H9 (cell line): ENCODE measurements at regions not wholly inside any gene's neighbourhood (a gene's known extent, or its start where the extent isn't known, plus 50 kb on each side); places are given as distances from the start of the nearest gene placed in this dataset.

Source experiments
- DNase-seq: peaks from one replicate; pipeline ENCODE4 v3.0.0-alpha.2; 2017
- H2AFZ ChIP-seq: one replicate; pipeline ENCODE4 v1.6.1; 2013; ENCODE audit warnings: mild to moderate bottlenecking, low read length, control low read depth, moderate library complexity
- H2AK5ac ChIP-seq: 2 replicates; pipeline ENCODE4 v1.6.1; 2013; ENCODE audit warnings: low read length, control low read depth, mixed read lengths; ENCODE audit not compliant: insufficient read length
- H2BK120ac ChIP-seq: one replicate; pipeline ENCODE4 v1.6.1; 2013; ENCODE audit warnings: low read depth, mild to moderate bottlenecking, low read length, control low read depth, inconsistent platforms; ENCODE audit not compliant: poor library complexity, severe bottlenecking
- H2BK12ac ChIP-seq: 2 replicates; pipeline ENCODE4 v1.6.1; 2013; ENCODE audit warnings: low read length, control low read depth, mixed read lengths, low read depth; ENCODE audit not compliant: insufficient read length
- H2BK15ac ChIP-seq: 2 replicates; pipeline ENCODE4 v1.6.1; 2013; ENCODE audit warnings: low read depth, low read length, control low read depth
- H2BK20ac ChIP-seq: one replicate; pipeline ENCODE4 v1.6.1; 2013; ENCODE audit warnings: low read depth, mild to moderate bottlenecking, low read length, control low read depth, inconsistent platforms; ENCODE audit not compliant: poor library complexity, severe bottlenecking
- H2BK5ac ChIP-seq: 2 replicates; pipeline ENCODE4 v1.6.1; 2013; ENCODE audit warnings: low read length, control low read depth, mixed read lengths; ENCODE audit not compliant: insufficient read length
- H3K14ac ChIP-seq: 2 replicates; pipeline ENCODE4 v1.6.1; 2013; ENCODE audit warnings: low read length, control low read depth; ENCODE audit not compliant: insufficient read depth
- H3K18ac ChIP-seq: 2 replicates; pipeline ENCODE4 v1.6.1; 2013; ENCODE audit warnings: low read depth, mild to moderate bottlenecking, mixed read lengths, low read length, control low read depth; ENCODE audit not compliant: insufficient read length
- H3K23ac ChIP-seq: 2 replicates; pipeline ENCODE4 v1.6.1; 2013; ENCODE audit warnings: low read length, control low read depth, mixed read lengths, low read depth; ENCODE audit not compliant: insufficient read length
- H3K23me2 ChIP-seq: 2 replicates; pipeline ENCODE4 v1.6.1; 2013; ENCODE audit warnings: low read depth, mild to moderate bottlenecking, mixed read lengths, low read length, control low read depth; ENCODE audit not compliant: insufficient read length, poor library complexity, severe bottlenecking
- H3K27ac ChIP-seq: 2 replicates; pipeline ENCODE4 v1.5.1; 2013; ENCODE audit warnings: low read length, control low read depth, mixed read lengths, low read depth; ENCODE audit not compliant: insufficient read length
- H3K27me3 ChIP-seq: 2 replicates; pipeline ENCODE4 v1.6.1; 2013; ENCODE audit warnings: low read length, control low read depth, inconsistent platforms; ENCODE audit not compliant: insufficient read depth
- H3K4ac ChIP-seq: 2 replicates; pipeline ENCODE4 v1.6.1; 2013; ENCODE audit warnings: low read depth, mild to moderate bottlenecking, control low read depth, inconsistent platforms, low read length, moderate library complexity
- H3K4me1 ChIP-seq: 2 replicates; pipeline ENCODE4 v1.6.1; 2013; ENCODE audit warnings: low read length, control low read depth, inconsistent platforms; ENCODE audit not compliant: insufficient read depth
- H3K4me2 ChIP-seq: 2 replicates; pipeline ENCODE4 v1.6.1; 2013; ENCODE audit warnings: low read length, control low read depth, mixed read lengths; ENCODE audit not compliant: insufficient read length, insufficient read depth
- H3K56ac ChIP-seq: 2 replicates; pipeline ENCODE4 v1.6.1; 2013; ENCODE audit warnings: low read depth, mild to moderate bottlenecking, mixed read lengths, low read length, control low read depth; ENCODE audit not compliant: insufficient read length
- H3K79me1 ChIP-seq: 2 replicates; pipeline ENCODE4 v1.6.1; 2013; ENCODE audit warnings: low read depth, mild to moderate bottlenecking, moderate library complexity, low read length, control low read depth, inconsistent platforms; ENCODE audit not compliant: insufficient read depth, poor library complexity, severe bottlenecking
- H3K79me2 ChIP-seq: 2 replicates; pipeline ENCODE4 v1.6.1; 2013; ENCODE audit warnings: low read length, control low read depth, inconsistent platforms; ENCODE audit not compliant: insufficient read depth
- H3K9ac ChIP-seq: 2 replicates; pipeline ENCODE4 v1.6.1; 2013; ENCODE audit warnings: low read length, control low read depth, mixed read lengths; ENCODE audit not compliant: insufficient read length; ENCODE audit errors: extremely low read depth
- H3K9me3 ChIP-seq: one replicate; pipeline ENCODE4 v1.6.1; 2013; ENCODE audit warnings: low read depth, low read length, inconsistent platforms; ENCODE audit not compliant: control insufficient read depth
- H3T11ph ChIP-seq: one replicate; pipeline ENCODE4 v1.6.1; 2013; ENCODE audit warnings: mild to moderate bottlenecking, low read length, control low read depth, inconsistent platforms
- H4K20me1 ChIP-seq: one replicate; pipeline ENCODE4 v1.6.1; 2013; ENCODE audit not compliant: control insufficient read depth, insufficient read length, insufficient read depth
- H4K5ac ChIP-seq: 2 replicates; pipeline ENCODE4 v1.6.1; 2013; ENCODE audit warnings: low read depth, mild to moderate bottlenecking, mixed read lengths, low read length, control low read depth; ENCODE audit not compliant: insufficient read length
- H4K8ac ChIP-seq: replicated peaks from 2 replicates; pipeline ENCODE4 v1.6.1; 2013; ENCODE audit warnings: low read length, control low read depth, mixed read lengths, low read depth; ENCODE audit not compliant: insufficient read length
- H4K91ac ChIP-seq: 2 replicates; pipeline ENCODE4 v1.6.1; 2013; ENCODE audit warnings: low read depth, mild to moderate bottlenecking, moderate library complexity, mixed read lengths, low read length, control low read depth; ENCODE audit not compliant: insufficient read length
- H3K27ac Mint-ChIP-seq, 3 experiments: 2 replicates in 2 of 3; 3 replicates in 1 of 3; pipeline ENCODE4 v1.8.0; 2020 to 2021; ENCODE audit warnings: mixed read lengths in 3 of 3, mild to moderate bottlenecking in 1 of 3, moderate library complexity in 1 of 3
- H3K27me3 Mint-ChIP-seq: 2 replicates; pipeline ENCODE4 v1.8.0; 2021; ENCODE audit warnings: low read depth, mild to moderate bottlenecking, moderate library complexity, mixed read lengths
- H3K36me3 Mint-ChIP-seq, 3 experiments: 2 replicates in 2 of 3; 3 replicates in 1 of 3; pipeline ENCODE4 v1.8.0; 2020 to 2021; ENCODE audit warnings: low read depth in 3 of 3, mixed read lengths in 3 of 3; ENCODE audit not compliant: insufficient read depth in 1 of 3
- H3K4me1 Mint-ChIP-seq, 2 experiments: 2 replicates each; pipeline ENCODE4 v1.8.0; 2020; ENCODE audit warnings: mixed read lengths in 2 of 2
- H3K4me3 Mint-ChIP-seq, 2 experiments: 2 replicates in 1 of 2; 3 replicates in 1 of 2; pipeline ENCODE4 v1.8.0; 2020 to 2021; ENCODE audit warnings: mild to moderate bottlenecking in 2 of 2, mixed read lengths in 2 of 2, moderate library complexity in 1 of 2
- H3K9me3 Mint-ChIP-seq, 2 experiments: 2 replicates in 1 of 2; 3 replicates in 1 of 2; pipeline ENCODE4 v1.8.0; 2020; ENCODE audit warnings: mild to moderate bottlenecking in 2 of 2, mixed read lengths in 2 of 2, moderate library complexity in 1 of 2
- WGBS: extraction: QIAGEN DNeasy Blood & Tissue Kit; methylation state at CpG from one replicate; pipeline ENCODE4 v1.1.7; 2013; ENCODE audit warnings: missing lambda C conversion rate, low lambda C conversion rate, mixed read lengths; ENCODE audit not compliant: insufficient read length; ENCODE audit errors: extremely low coverage; 5-methylcytosine and 5-hydroxymethylcytosine counted together
- TF ChIP-seq, protein P1 (sequence below): fragments of 200-600 bp; sonication (generic); conservative IDR thresholded peaks from 3 replicates; pipeline ENCODE4 v1.8.0; 2021; ENCODE audit warnings: antibody characterized with exemption, mild to moderate bottlenecking

DNA sequence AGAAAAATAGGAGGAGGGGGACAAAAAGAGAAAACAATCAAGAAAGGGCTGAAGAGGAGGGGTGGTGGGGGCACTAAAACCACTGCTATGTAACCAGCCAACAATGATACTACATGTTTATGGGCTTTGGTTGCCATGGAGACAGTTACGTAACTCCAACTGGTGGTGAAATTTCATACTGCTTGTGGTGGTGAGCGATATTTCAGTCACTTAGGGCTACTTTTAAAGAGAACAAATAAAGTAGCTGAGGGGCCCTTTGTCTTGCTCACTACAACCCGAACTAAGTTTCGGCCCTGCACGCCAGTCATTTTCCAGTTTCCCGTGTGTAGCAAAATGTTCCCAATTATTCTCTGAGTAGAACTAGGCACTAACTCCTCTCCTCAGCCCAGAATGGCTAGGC is 275.2 kb upstream of the EDA2R start:
- no peak overlapping the region for H3K4me3 Mint-ChIP-seq
- H3K4me1 Mint-ChIP-seq, result no peaks in the 10 kb centered on the region
- Histone ChIP-seq H3K9me3 (peaks cover 38% of the 10 kb centered on the region), H2AFZ (no peak overlapping the region), H4K91ac (no peak overlapping the region), H3T11ph (no peak overlapping the region), H3K18ac (no peak overlapping the region), H3K23ac (no peak overlapping the region), H4K20me1 (no peaks in the 10 kb centered on the region), H3K23me2 (no peaks in the 10 kb centered on the region), H3K79me2 (no peaks in the 10 kb centered on the region), H3K4me1 (no peaks in the 10 kb centered on the region), H3K79me1 (no peaks in the 10 kb centered on the region), H3K4me2 (no peak overlapping the region), H3K27me3 (no peaks in the 10 kb centered on the region), H2BK12ac (no peak overlapping the region), H3K56ac (no peak overlapping the region), H3K27ac (no peak overlapping the region), H4K8ac (no peak overlapping the region), H3K9ac (no peak overlapping the region), H2AK5ac (no peak overlapping the region), H2BK5ac (no peak overlapping the region), H4K5ac (no peak overlapping the region), H2BK20ac (no peak overlapping the region), H3K14ac (no peak overlapping the region), H2BK120ac (no peak overlapping the region), H3K4ac (no peak overlapping the region), H2BK15ac (no peak overlapping the region)
- peak; percentile 24 for DNase-seq
- WGBS, result no CpG with 5 or more reads among the region's 6 CpGs
- no peaks in the 10 kb centered on the region; a peak in 2 of 7 replicates for H3K36me3 Mint-ChIP-seq
- peaks cover 65 to 83% of the 10 kb centered on the region in 2 experiments for H3K9me3 Mint-ChIP-seq
- no peaks in the 10 kb centered on the region; the same call in 1 of the 2 replicates for H3K27me3 Mint-ChIP-seq
- no peak overlapping the region for H3K27ac Mint-ChIP-seq
- TF ChIP-seq, protein P1, sequence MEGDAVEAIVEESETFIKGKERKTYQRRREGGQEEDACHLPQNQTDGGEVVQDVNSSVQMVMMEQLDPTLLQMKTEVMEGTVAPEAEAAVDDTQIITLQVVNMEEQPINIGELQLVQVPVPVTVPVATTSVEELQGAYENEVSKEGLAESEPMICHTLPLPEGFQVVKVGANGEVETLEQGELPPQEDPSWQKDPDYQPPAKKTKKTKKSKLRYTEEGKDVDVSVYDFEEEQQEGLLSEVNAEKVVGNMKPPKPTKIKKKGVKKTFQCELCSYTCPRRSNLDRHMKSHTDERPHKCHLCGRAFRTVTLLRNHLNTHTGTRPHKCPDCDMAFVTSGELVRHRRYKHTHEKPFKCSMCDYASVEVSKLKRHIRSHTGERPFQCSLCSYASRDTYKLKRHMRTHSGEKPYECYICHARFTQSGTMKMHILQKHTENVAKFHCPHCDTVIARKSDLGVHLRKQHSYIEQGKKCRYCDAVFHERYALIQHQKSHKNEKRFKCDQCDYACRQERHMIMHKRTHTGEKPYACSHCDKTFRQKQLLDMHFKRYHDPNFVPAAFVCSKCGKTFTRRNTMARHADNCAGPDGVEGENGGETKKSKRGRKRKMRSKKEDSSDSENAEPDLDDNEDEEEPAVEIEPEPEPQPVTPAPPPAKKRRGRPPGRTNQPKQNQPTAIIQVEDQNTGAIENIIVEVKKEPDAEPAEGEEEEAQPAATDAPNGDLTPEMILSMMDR, result no peak
